Esophagus squamous epithelium (tissue), 5 donors: ENCODE measurements at regions not wholly inside any gene's neighbourhood (a gene's known extent, or its start where the extent isn't known, plus 50 kb on each side); places are given as distances from the start of the nearest gene placed in this dataset.

Experiments used
- DNase-seq: peaks from one replicate; lab custom pipeline; 2025; lab: John Stamatoyannopoulos, UW
- H3K27ac ChIP-seq, 4 donors: fragments of 200-600 bp; sonication (generic); one replicate each; pipeline ENCODE4 v1.5.1; 2016 to 2019; ENCODE audit warnings: mild to moderate bottlenecking in 1 of 4
- H3K27me3 ChIP-seq, 4 donors: fragments of 200-600 bp; sonication (generic); 1 replicate in 3 of 4; 2 replicates in 1 of 4; pipeline versions ENCODE4 v1.5.1 to v1.6.0; 2017 to 2021; ENCODE audit warnings: antibody characterized with exemption in 1 of 4
- H3K36me3 ChIP-seq, 3 donors: fragments of 200-600 bp; sonication (generic); one replicate each; pipeline ENCODE4 v1.5.1; 2016 to 2019
- H3K4me1 ChIP-seq, 3 donors: fragments of 200-600 bp; sonication (generic); one replicate each; pipeline ENCODE4 v1.5.1; 2017 to 2019
- H3K4me3 ChIP-seq, 4 donors: fragments of 200-600 bp; sonication (generic); 1 replicate in 3 of 4; 2 replicates in 1 of 4; pipeline ENCODE4 v1.5.1; 2016 to 2019; ENCODE audit warnings: mild to moderate bottlenecking in 2 of 4, moderate library complexity in 1 of 4
- H3K9me3 ChIP-seq, 3 donors: fragments of 200-600 bp; sonication (generic); one replicate each; pipeline ENCODE4 v1.5.1; 2016 to 2019
- CTCF ChIP-seq, 6 experiments: fragments of 450-650 bp in 4 of 6; fragments of 200-600 bp in 2 of 6; sonication (generic) in 2 of 6; IDR thresholded peaks; one replicate each; pipeline ENCODE4 v1.5.1; 2016 to 2019; ENCODE audit warnings: antibody characterized with exemption in 6 of 6, mild to moderate bottlenecking in 4 of 6, moderate library complexity in 4 of 6
- POLR2A ChIP-seq, 4 donors: fragments of 450-650 bp; IDR thresholded peaks; one replicate each; pipeline ENCODE4 v1.6.1; 2017; ENCODE audit warnings: antibody characterized with exemption in 4 of 4, mild to moderate bottlenecking in 4 of 4, moderate library complexity in 3 of 4
- WGBS, 2 donors: methylation state at CpG; one replicate each; pipeline ENCODE4 v1.1.5; 2018; 5-methylcytosine and 5-hydroxymethylcytosine counted together
- intact Hi-C: fragments of 100-400 bp; cut with DNase I; formaldehyde crosslinking; loops from one replicate; pipeline ENCODE4 v1.15.0; 2022
- donor health status: DM: yes; HTN: yes; CAD: no.

- intact Hi-C loops, result no loop called here
- Histone ChIP-seq H3K9me3 (no peaks in the 10 kb centered on the region), H3K4me1 (peaks cover 0 to 12% (median 0%) of the 10 kb centered on the region in 3 donors), H3K4me3 (no peak overlapping the region), H3K27me3 (peaks cover 0 to 36% (median 0%) of the 10 kb centered on the region in 4 donors), H3K36me3 (no peaks in the 10 kb centered on the region), H3K27ac (no peak overlapping the region)
- no peak for DNase-seq
- WGBS, 2 donors, result 68 to 76% methylated on average over 12 to 24 of the region's 25 CpGs
- TF ChIP-seq POLR2A (IDR thresholded peaks at IDR 0.05) (no peak), CTCF (IDR thresholded peaks at IDR 0.05) (no peak)
These were observed 376.3 kb upstream of the SALL3 start for GRCh38 chr18:78603102-78603983.

GRCh38 chr18:78605255-78605654 lies 374.4 kb upstream of the SALL3 start:
- peaks cover 0 to 36% (median 0%) of the 10 kb centered on the region in 4 donors for H3K27me3 ChIP-seq
- no peaks in the 10 kb centered on the region for H3K36me3 ChIP-seq
- H3K27ac ChIP-seq, result no peak overlapping the region
- no peak overlapping the region for H3K4me3 ChIP-seq
- TF ChIP-seq CTCF (IDR thresholded peaks at IDR 0.05) (no peak), POLR2A (IDR thresholded peaks at IDR 0.05) (no peak)
- 47 to 58% methylated on average over 12 to 14 of the region's 16 CpGs for WGBS, 2 donors
- H3K9me3 ChIP-seq, result no peaks in the 10 kb centered on the region
- H3K4me1 ChIP-seq, result peaks cover 0 to 12% (median 0%) of the 10 kb centered on the region in 3 donors
- no peak for DNase-seq
- intact Hi-C loops, result no loop called here

- Histone ChIP-seq H3K27me3 (peaks cover 0 to 37% (median 0%) of the 10 kb centered on the region in 4 donors), H3K36me3 (no peaks in the 10 kb centered on the region), H3K9me3 (no peaks in the 10 kb centered on the region), H3K4me3 (no peak overlapping the region), H3K27ac (no peak overlapping the region), H3K4me1 (peaks cover 0 to 12% (median 0%) of the 10 kb centered on the region in 3 donors)
- intact Hi-C loops, result no loop called here
- TF ChIP-seq CTCF (IDR thresholded peaks at IDR 0.05) (no peak), POLR2A (IDR thresholded peaks at IDR 0.05) (no peak)
- WGBS, 2 donors, result 64% methylated on average over 16 of the region's 17 CpGs
- no peak for DNase-seq
These were observed 372.4 kb upstream of the SALL3 start for GRCh38 chr18:78607221-78607620.

GRCh38 chr18:78607784-78608183 lies 371.8 kb upstream of the SALL3 start:
- TF ChIP-seq POLR2A (IDR thresholded peaks at IDR 0.05) (no peak), CTCF (IDR thresholded peaks at IDR 0.05) (no peak)
- H3K36me3 ChIP-seq, result no peaks in the 10 kb centered on the region
- intact Hi-C loops, result no loop called here
- no peak overlapping the region for H3K4me3 ChIP-seq
- no peak for DNase-seq
- H3K9me3 ChIP-seq, result no peaks in the 10 kb centered on the region
- H3K27ac ChIP-seq, result no peak overlapping the region
- H3K27me3 ChIP-seq, result peaks cover 0 to 36% (median 0%) of the 10 kb centered on the region in 4 donors
- 58 to 70% methylated on average over 11 to 13 of the region's 15 CpGs for WGBS, 2 donors
- peaks cover 0 to 12% (median 0%) of the 10 kb centered on the region in 3 donors for H3K4me1 ChIP-seq

GRCh38 chr18:78610179-78610578 lies 369.4 kb upstream of the SALL3 start:
- H3K27me3 ChIP-seq, result peaks cover 0 to 23% (median 0%) of the 10 kb centered on the region in 4 donors
- 71 to 84% methylated on average over 11 to 12 of the region's 12 CpGs for WGBS, 2 donors

More at GRCh38 chr18:78610179-78610578, 369.4 kb upstream of the SALL3 start:
- H3K36me3 ChIP-seq, result no peaks in the 10 kb centered on the region
- no peaks in the 10 kb centered on the region for H3K9me3 ChIP-seq
- H3K27ac ChIP-seq, result no peak overlapping the region
- H3K4me3 ChIP-seq, result no peak overlapping the region
- intact Hi-C loops, result no loop called here
- H3K4me1 ChIP-seq, result peaks cover 0 to 12% (median 0%) of the 10 kb centered on the region in 3 donors
- no peak for TF ChIP-seq POLR2A (IDR thresholded peaks at IDR 0.05)
- no peak for TF ChIP-seq CTCF (IDR thresholded peaks at IDR 0.05)
- DNase-seq, result no peak
